ENCODE measurements at regions not wholly inside any gene's neighbourhood (a gene's known extent, or its start where the extent isn't known, plus 50 kb on each side); places are given as distances from the start of the nearest gene placed in this dataset.

- H3K9me3 ChIP-seq (ENCODE audit: low read depth, low read length) = no peaks in the 10 kb centered on the region
- H3K4me3 ChIP-seq (ENCODE audit: low read length) = no peak overlapping the region
- H3K27me3 ChIP-seq (ENCODE audit: insufficient read depth, low read length) = no peaks in the 10 kb centered on the region
- no peaks in the 10 kb centered on the region for H3K4me1 ChIP-seq (ENCODE audit: insufficient read depth, low read length)
These were observed 724.3 kb downstream of the TBC1D22A start for GRCh38 chr22:47486569-47487312.

- H3K4me1 ChIP-seq (ENCODE audit: insufficient read depth, low read length) = no peaks in the 10 kb centered on the region
- no peaks in the 10 kb centered on the region for H3K9me3 ChIP-seq (ENCODE audit: low read depth, low read length)
- peaks cover 3% of the 10 kb centered on the region for H3K27me3 ChIP-seq (ENCODE audit: insufficient read depth, low read length)
- no peak overlapping the region for H3K4me3 ChIP-seq (ENCODE audit: low read length)
These were observed 722.6 kb downstream of the TBC1D22A start for GRCh38 chr22:47484960-47485569.

- H3K27me3 ChIP-seq (ENCODE audit: insufficient read depth, low read length) = peaks cover 6% of the 10 kb centered on the region
These were observed 713.8 kb downstream of the TBC1D22A start for GRCh38 chr22:47476231-47476630.

GRCh38 chr22:47474895-47475294, 712.4 kb downstream of the TBC1D22A start:
- H3K9me3 ChIP-seq (ENCODE audit: low read depth, low read length) = no peaks in the 10 kb centered on the region
- peaks cover 1% of the 10 kb centered on the region for H3K27me3 ChIP-seq (ENCODE audit: insufficient read depth, low read length)
- H3K4me1 ChIP-seq (ENCODE audit: insufficient read depth, low read length) = no peaks in the 10 kb centered on the region
- no peak overlapping the region for H3K4me3 ChIP-seq (ENCODE audit: low read length)

More at GRCh38 chr22:47476231-47476630, 713.8 kb downstream of the TBC1D22A start:
- Histone ChIP-seq H3K4me3 (ENCODE audit: low read length) (no peak overlapping the region), H3K4me1 (ENCODE audit: insufficient read depth, low read length) (no peaks in the 10 kb centered on the region), H3K9me3 (ENCODE audit: low read depth, low read length) (no peaks in the 10 kb centered on the region)

GRCh38 chr22:47474464-47474863, 712.0 kb downstream of the TBC1D22A start:
- Histone ChIP-seq H3K9me3 (ENCODE audit: low read depth, low read length) (no peaks in the 10 kb centered on the region), H3K4me1 (ENCODE audit: insufficient read depth, low read length) (no peaks in the 10 kb centered on the region), H3K27me3 (ENCODE audit: insufficient read depth, low read length) (no peaks in the 10 kb centered on the region), H3K4me3 (ENCODE audit: low read length) (no peak overlapping the region)

- Histone ChIP-seq H3K27me3 (ENCODE audit: insufficient read depth, low read length) (no peaks in the 10 kb centered on the region), H3K9me3 (ENCODE audit: low read depth, low read length) (no peaks in the 10 kb centered on the region), H3K4me3 (ENCODE audit: low read length) (no peak overlapping the region), H3K4me1 (ENCODE audit: insufficient read depth, low read length) (no peaks in the 10 kb centered on the region)
These were observed 710.2 kb downstream of the TBC1D22A start for GRCh38 chr22:47472636-47473035.

GRCh38 chr22:47471406-47471805, 709.0 kb downstream of the TBC1D22A start:
- Histone ChIP-seq H3K9me3 (ENCODE audit: low read depth, low read length) (peaks cover 6% of the 10 kb centered on the region), H3K4me3 (ENCODE audit: low read length) (no peak overlapping the region), H3K27me3 (ENCODE audit: insufficient read depth, low read length) (no peaks in the 10 kb centered on the region), H3K4me1 (ENCODE audit: insufficient read depth, low read length) (no peaks in the 10 kb centered on the region)

GRCh38 chr22:47465809-47466208, 703.4 kb downstream of the TBC1D22A start:
- no peaks in the 10 kb centered on the region for H3K27me3 ChIP-seq (ENCODE audit: insufficient read depth, low read length)
- H3K4me1 ChIP-seq (ENCODE audit: insufficient read depth, low read length) = no peaks in the 10 kb centered on the region
- peaks cover 6% of the 10 kb centered on the region for H3K9me3 ChIP-seq (ENCODE audit: low read depth, low read length)
- H3K4me3 ChIP-seq (ENCODE audit: low read length) = no peak overlapping the region

- Histone ChIP-seq H3K9me3 (ENCODE audit: low read depth, low read length) (peaks cover 6% of the 10 kb centered on the region), H3K4me1 (ENCODE audit: insufficient read depth, low read length) (no peaks in the 10 kb centered on the region), H3K4me3 (ENCODE audit: low read length) (no peak overlapping the region), H3K27me3 (ENCODE audit: insufficient read depth, low read length) (no peaks in the 10 kb centered on the region)
These were observed 702.8 kb downstream of the TBC1D22A start for GRCh38 chr22:47465222-47465621.

GRCh38 chr22:47463220-47463619, 700.8 kb downstream of the TBC1D22A start:
- Histone ChIP-seq H3K9me3 (ENCODE audit: low read depth, low read length) (peaks cover 6% of the 10 kb centered on the region), H3K4me1 (ENCODE audit: insufficient read depth, low read length) (no peaks in the 10 kb centered on the region), H3K4me3 (ENCODE audit: low read length) (no peak overlapping the region), H3K27me3 (ENCODE audit: insufficient read depth, low read length) (no peaks in the 10 kb centered on the region)

- no peaks in the 10 kb centered on the region for H3K4me1 ChIP-seq (ENCODE audit: insufficient read depth, low read length)
- no peaks in the 10 kb centered on the region for H3K27me3 ChIP-seq (ENCODE audit: insufficient read depth, low read length)
- no peaks in the 10 kb centered on the region for H3K9me3 ChIP-seq (ENCODE audit: low read depth, low read length)
- H3K4me3 ChIP-seq (ENCODE audit: low read length) = no peak overlapping the region
These were observed 698.4 kb downstream of the TBC1D22A start for GRCh38 chr22:47460861-47461260.

GRCh38 chr22:47460176-47460575, 697.7 kb downstream of the TBC1D22A start:
- Histone ChIP-seq H3K27me3 (ENCODE audit: insufficient read depth, low read length) (no peaks in the 10 kb centered on the region), H3K9me3 (ENCODE audit: low read depth, low read length) (no peaks in the 10 kb centered on the region), H3K4me1 (ENCODE audit: insufficient read depth, low read length) (no peaks in the 10 kb centered on the region), H3K4me3 (ENCODE audit: low read length) (no peak overlapping the region)

- H3K9me3 ChIP-seq (ENCODE audit: low read depth, low read length) = no peaks in the 10 kb centered on the region
- H3K4me3 ChIP-seq (ENCODE audit: low read length) = no peak overlapping the region
- H3K27me3 ChIP-seq (ENCODE audit: insufficient read depth, low read length) = no peaks in the 10 kb centered on the region
- H3K4me1 ChIP-seq (ENCODE audit: insufficient read depth, low read length) = no peaks in the 10 kb centered on the region
These were observed 695.9 kb downstream of the TBC1D22A start for GRCh38 chr22:47458348-47458747.

- H3K27me3 ChIP-seq (ENCODE audit: insufficient read depth, low read length) = no peaks in the 10 kb centered on the region
- no peak overlapping the region for H3K4me3 ChIP-seq (ENCODE audit: low read length)
- no peaks in the 10 kb centered on the region for H3K4me1 ChIP-seq (ENCODE audit: insufficient read depth, low read length)
- H3K9me3 ChIP-seq (ENCODE audit: low read depth, low read length) = no peaks in the 10 kb centered on the region
These were observed 695.3 kb downstream of the TBC1D22A start for GRCh38 chr22:47457509-47458300.

- H3K4me1 ChIP-seq (ENCODE audit: insufficient read depth, low read length) = no peaks in the 10 kb centered on the region
- H3K27me3 ChIP-seq (ENCODE audit: insufficient read depth, low read length) = no peaks in the 10 kb centered on the region
- H3K9me3 ChIP-seq (ENCODE audit: low read depth, low read length) = no peaks in the 10 kb centered on the region
- H3K4me3 ChIP-seq (ENCODE audit: low read length) = no peak overlapping the region
These were observed 694.6 kb downstream of the TBC1D22A start for GRCh38 chr22:47457021-47457420.

Data from mononuclear cell (primary cell).